ENCODE measurements at regions not wholly inside any gene's neighbourhood (a gene's known extent, or its start where the extent isn't known, plus 50 kb on each side); places are given as distances from the start of the nearest gene placed in this dataset.

DNA sequence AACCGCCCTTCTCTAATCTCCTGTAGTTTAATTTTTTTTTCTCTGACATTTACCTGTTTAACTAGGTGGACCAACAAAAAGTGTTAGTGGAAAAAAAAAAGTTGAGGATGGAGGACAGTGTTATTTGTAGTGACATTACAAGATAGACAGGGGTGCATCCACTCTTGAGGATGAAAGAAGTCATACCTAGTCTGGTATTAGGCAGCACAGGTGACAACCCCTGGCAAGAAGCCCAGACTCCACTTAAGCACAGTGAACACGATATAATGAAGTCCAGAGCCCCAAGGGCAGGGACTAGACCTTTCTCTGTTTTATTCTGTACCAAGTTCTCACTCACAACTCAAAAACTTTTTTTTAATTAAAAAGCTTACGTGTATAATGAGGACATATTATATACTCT, 268.4 kb downstream of the GPR37 start:
- H3K27me3 ChIP-seq, result no peaks in the 10 kb centered on the region
- no peak overlapping the region for H3K4me3 ChIP-seq
- TF ChIP-seq POLR2A (IDR thresholded peaks at IDR 0.05), result no peak
- TF ChIP-seq, protein P1, sequence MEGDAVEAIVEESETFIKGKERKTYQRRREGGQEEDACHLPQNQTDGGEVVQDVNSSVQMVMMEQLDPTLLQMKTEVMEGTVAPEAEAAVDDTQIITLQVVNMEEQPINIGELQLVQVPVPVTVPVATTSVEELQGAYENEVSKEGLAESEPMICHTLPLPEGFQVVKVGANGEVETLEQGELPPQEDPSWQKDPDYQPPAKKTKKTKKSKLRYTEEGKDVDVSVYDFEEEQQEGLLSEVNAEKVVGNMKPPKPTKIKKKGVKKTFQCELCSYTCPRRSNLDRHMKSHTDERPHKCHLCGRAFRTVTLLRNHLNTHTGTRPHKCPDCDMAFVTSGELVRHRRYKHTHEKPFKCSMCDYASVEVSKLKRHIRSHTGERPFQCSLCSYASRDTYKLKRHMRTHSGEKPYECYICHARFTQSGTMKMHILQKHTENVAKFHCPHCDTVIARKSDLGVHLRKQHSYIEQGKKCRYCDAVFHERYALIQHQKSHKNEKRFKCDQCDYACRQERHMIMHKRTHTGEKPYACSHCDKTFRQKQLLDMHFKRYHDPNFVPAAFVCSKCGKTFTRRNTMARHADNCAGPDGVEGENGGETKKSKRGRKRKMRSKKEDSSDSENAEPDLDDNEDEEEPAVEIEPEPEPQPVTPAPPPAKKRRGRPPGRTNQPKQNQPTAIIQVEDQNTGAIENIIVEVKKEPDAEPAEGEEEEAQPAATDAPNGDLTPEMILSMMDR (IDR thresholded peaks at IDR 0.05), result no peak
- DNase-seq, result no peak
- no peak for ATAC-seq
- peaks cover 0 to 2% (median 0%) of the 10 kb centered on the region in 12 donors for H3K9me3 ChIP-seq
- no peaks in the 10 kb centered on the region for H3K36me3 ChIP-seq
- intact Hi-C loops (cut with DNase I), result no loop called here
- H3K4me1 ChIP-seq, result no peaks in the 10 kb centered on the region
- 44 to 61% (median 54%) methylated on average over 3 of the region's 3 CpGs for WGBS, 4 donors
- no peak overlapping the region for H3K27ac ChIP-seq

DNA sequence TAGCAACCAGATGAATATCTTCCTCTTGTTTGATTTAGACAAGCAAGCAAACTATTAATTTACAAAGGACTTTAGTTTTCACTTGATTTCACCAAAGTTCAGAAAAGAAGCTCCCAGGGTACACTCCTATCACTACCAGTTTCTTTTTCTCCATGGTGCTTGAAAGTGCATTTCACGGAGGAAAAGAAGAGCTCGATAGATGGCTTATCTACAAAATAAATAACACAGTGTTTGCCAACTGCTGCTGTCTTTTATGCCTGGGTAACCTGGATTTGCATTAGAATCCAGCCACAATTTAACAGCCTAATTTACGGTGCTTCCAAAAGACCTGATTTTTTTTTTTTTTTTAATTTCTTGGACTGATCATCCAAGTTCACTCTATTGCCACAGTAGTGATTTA, 275.7 kb downstream of the GPR37 start:
- Histone ChIP-seq H3K27me3 (no peaks in the 10 kb centered on the region), H3K36me3 (no peaks in the 10 kb centered on the region), H3K27ac (no peak overlapping the region), H3K4me3 (no peak overlapping the region), H3K9me3 (peaks cover 0 to 2% (median 0%) of the 10 kb centered on the region in 12 donors), H3K4me1 (no peaks in the 10 kb centered on the region)
- intact Hi-C loops (cut with DNase I), result no loop called here
- TF ChIP-seq, protein P1 (IDR thresholded peaks at IDR 0.05), result no peak
- TF ChIP-seq POLR2A (IDR thresholded peaks at IDR 0.05), result no peak
- WGBS, 4 donors, result 37 to 67% (median 47%) methylated on average over 3 of the region's 3 CpGs
- no peak for ATAC-seq
- DNase-seq, result no peak

DNA sequence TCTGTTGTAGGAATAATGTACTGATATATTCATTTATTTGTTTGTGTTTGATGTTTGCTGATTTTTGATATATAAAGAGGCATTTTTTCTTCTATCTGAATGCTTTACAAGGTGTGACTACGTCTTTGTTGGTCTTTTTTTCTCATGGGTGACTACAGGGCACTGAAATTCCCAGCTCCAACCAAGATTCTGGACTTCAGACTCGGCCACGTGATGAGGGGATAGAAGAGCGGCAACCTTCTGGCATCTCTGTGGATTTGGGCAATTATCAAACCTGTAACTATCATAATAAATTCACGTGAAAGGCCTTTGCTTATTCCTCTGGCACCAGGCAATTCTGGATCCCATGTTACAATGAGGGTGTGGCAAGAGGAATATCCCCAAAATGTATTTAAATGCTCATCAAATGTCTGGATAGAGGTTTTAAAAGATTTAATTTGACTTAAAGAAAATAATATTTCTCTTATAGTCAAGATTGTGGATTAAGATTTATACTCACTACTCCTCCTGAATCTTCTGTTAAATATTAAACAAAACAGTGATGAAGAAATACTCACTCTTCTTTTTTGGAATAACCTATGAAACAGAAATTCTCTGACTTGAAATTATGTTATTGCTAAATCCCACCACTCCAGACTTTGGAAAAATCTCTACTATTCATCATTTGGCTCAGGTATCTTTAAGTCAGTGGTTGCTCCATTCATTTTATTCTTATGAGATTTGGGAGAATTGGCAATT, 276.3 kb downstream of the GPR37 start:
- intact Hi-C loops (cut with DNase I), result no loop called here
- H3K4me1 ChIP-seq, result no peaks in the 10 kb centered on the region
- 71 to 76% (median 74%) methylated on average over 5 of the region's 5 CpGs for WGBS, 4 donors
- no peak for DNase-seq
- no peak overlapping the region for H3K27ac ChIP-seq
- TF ChIP-seq, protein P1 (IDR thresholded peaks at IDR 0.05), result no peak
- no peak for TF ChIP-seq POLR2A (IDR thresholded peaks at IDR 0.05)
- H3K36me3 ChIP-seq, result no peaks in the 10 kb centered on the region
- H3K9me3 ChIP-seq, result peaks cover 0 to 2% (median 0%) of the 10 kb centered on the region in 12 donors
- H3K27me3 ChIP-seq, result no peaks in the 10 kb centered on the region
- H3K4me3 ChIP-seq, result no peak overlapping the region
- no peak for ATAC-seq

DNA sequence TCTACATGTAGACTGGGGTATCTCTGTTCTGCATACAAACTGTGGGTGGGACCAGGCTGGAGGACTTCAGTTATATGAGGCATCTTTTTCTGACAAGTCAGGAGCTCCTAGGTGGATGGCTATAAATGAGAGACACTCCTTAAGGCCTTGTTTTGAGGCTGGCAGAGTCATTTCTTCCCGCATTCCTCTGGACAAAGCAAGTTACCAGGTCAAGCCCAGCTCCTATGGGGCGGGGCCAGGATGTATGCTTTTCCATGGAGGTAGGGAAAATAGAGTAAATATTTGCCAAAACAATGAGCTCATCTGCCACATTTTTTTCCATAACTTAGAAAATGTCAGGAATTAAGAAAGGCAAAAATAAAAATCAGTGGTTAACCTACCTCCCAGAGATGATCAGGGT, 283.4 kb downstream of the GPR37 start:
- H3K4me3 ChIP-seq, result no peak overlapping the region
- DNase-seq (no peak), ATAC-seq (no peak)
- no peaks in the 10 kb centered on the region for H3K36me3 ChIP-seq
- H3K9me3 ChIP-seq, result no peaks in the 10 kb centered on the region
- no peaks in the 10 kb centered on the region for H3K4me1 ChIP-seq
- TF ChIP-seq, protein P1 (IDR thresholded peaks at IDR 0.05), result no peak
- TF ChIP-seq POLR2A (IDR thresholded peaks at IDR 0.05), result no peak
- intact Hi-C loops (cut with DNase I), result no loop called here
- H3K27me3 ChIP-seq, result no peaks in the 10 kb centered on the region
- H3K27ac ChIP-seq, result no peak overlapping the region
- 67 to 86% (median 78%) methylated on average over 2 of the region's 2 CpGs for WGBS, 4 donors
